Astrocyte of the spinal cord (primary cell): ENCODE measurements at regions not wholly inside any gene's neighbourhood (a gene's known extent, or its start where the extent isn't known, plus 50 kb on each side); places are given as distances from the start of the nearest gene placed in this dataset.

Experiments used
- DNase-seq: peaks from one replicate; pipeline ENCODE4 v3.0.0; 2011; ENCODE audit warnings: low read depth, low spot score
- H3K4me3 ChIP-seq: 2 replicates; pipeline ENCODE4 v1.5.1; 2011; ENCODE audit warnings: low read depth, mild to moderate bottlenecking, low read length, moderate library complexity
- CTCF ChIP-seq: IDR thresholded peaks from 2 replicates; pipeline ENCODE4 v1.5.1; 2012; ENCODE audit warnings: low read depth, mild to moderate bottlenecking, low read length, inconsistent platforms
- in situ Hi-C: cut with HindIII; loops from 2 replicates; pipeline ENCODE4 v1.10.0; 2017; ENCODE audit warnings: low sequenced_read_pairs

GRCh38 chrX:15915959-15916703, 61.5 kb upstream of the AP1S2 start:
- in situ Hi-C loops, result no loop called here
- TF ChIP-seq CTCF, result no peak
- DNase-seq, result peak; percentile 32
- no peak overlapping the region for H3K4me3 ChIP-seq

- in situ Hi-C loops, result no loop called here
- no peak overlapping the region for H3K4me3 ChIP-seq
- no peak for DNase-seq
- TF ChIP-seq CTCF, result no peak
Observed at GRCh38 chrX:15914486-15914885, 59.9 kb upstream of the AP1S2 start.

- no peak overlapping the region for H3K4me3 ChIP-seq
- no peak for DNase-seq
- TF ChIP-seq CTCF, result no peak
- in situ Hi-C loops, result no loop called here
Observed at GRCh38 chrX:15913146-15913545, 58.5 kb upstream of the AP1S2 start.

GRCh38 chrX:15911734-15912550, 57.3 kb upstream of the AP1S2 start:
- TF ChIP-seq CTCF, result no peak
- DNase-seq, result no peak
- no peak overlapping the region for H3K4me3 ChIP-seq
- in situ Hi-C loops, result no loop called here

GRCh38 chrX:15909605-15910004, 55.0 kb upstream of the AP1S2 start:
- H3K4me3 ChIP-seq, result no peak overlapping the region
- TF ChIP-seq CTCF, result no peak
- in situ Hi-C loops, result no loop called here
- no peak for DNase-seq

GRCh38 chrX:15908603-15909290, 54.1 kb upstream of the AP1S2 start:
- in situ Hi-C loops, result no loop called here
- DNase-seq, result no peak
- no peak overlapping the region for H3K4me3 ChIP-seq
- no peak for TF ChIP-seq CTCF
